ENCODE measurements at regions not wholly inside any gene's neighbourhood (a gene's known extent, or its start where the extent isn't known, plus 50 kb on each side); places are given as distances from the start of the nearest gene placed in this dataset.
A peak's percentile ranks its signal among the peaks of the same experiment; 100 is the strongest.

DNA sequence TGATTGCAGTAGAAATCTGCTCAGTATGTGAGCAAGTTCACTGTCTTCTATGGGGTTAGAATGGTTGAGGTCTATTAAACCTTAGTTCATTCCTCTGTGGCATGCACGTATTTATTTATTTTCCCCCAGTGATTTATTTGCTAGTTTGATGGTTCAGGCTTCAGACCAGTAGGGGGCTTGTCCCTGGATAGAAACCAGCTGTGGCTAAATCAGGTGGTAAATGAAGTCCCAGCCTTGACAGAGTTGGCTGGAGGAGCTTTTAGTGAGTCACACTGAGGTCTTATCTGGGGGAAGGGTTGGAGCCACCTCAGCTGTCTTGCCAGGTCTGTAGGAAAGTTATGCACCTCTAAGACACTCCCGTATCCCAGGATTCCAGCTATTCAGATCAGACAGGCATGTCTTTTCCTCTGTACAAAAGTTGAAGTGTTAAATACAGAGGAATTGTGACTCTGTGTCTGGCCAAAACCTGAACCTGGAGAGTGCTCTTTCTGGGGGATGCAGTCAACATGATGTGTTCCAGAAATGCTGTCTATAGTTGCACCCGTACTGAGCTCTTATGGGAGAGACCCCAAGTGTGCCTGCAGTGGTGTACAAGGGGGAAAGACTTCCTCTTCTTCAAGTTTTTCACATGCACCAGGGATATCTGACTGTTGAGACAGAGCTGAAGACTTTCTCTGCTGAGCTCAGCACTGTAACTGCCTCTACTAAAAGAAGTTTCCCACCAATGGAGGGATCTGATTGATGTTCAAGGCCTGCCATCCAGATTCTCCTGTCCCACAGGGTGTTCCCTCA is 1322.1 kb downstream of the TMEM121 start:
- POLR2A ChIA-PET = interaction anchor here (1.0 kb wide), 1 partner anchor 24 kb away, joined by 6 read pairs; no protein-coding TSS in a partner anchor
- CTCF ChIA-PET (ENCODE audit: low intra/inter-chr PET ratio, low total read pairs) = interaction anchor here (1.2 to 2.2 kb wide), 2 partner anchors 18 to 24 kb away, joined by 4 to 14 read pairs; no protein-coding TSS in a partner anchor
- Histone ChIP-seq H3K36me3 (replicated peaks in 1 of 2; ENCODE audit: control insufficient read depth in 1 of 2, insufficient read depth in 2 of 2, low read length in 2 of 2) (peaks cover 0 to 17% of the 10 kb centered on the region in 2 experiments; a peak in 2 of 5 replicates), H3K4me3 (replicated peaks in 1 of 3; ENCODE audit: insufficient read depth in 1 of 3, low read depth in 2 of 3, low read length in 3 of 3) (peak overlapping the region; percentile 24 to 80 (median 76); a peak in 3 of 6 replicates), H3K4me1 (ENCODE audit: insufficient read depth, low read length) (peaks cover 37% of the 10 kb centered on the region), H3K9ac (ENCODE audit: insufficient read depth, low read depth, low read length) (peak overlapping the region; percentile 18; the same call in 1 of the 2 replicates), H3K9me3 (ENCODE audit: low read length) (no peaks in the 10 kb centered on the region), H2AFZ (ENCODE audit: low read length) (no peak overlapping the region), H4K20me1 (ENCODE audit: insufficient read depth, low read length) (no peaks in the 10 kb centered on the region), H3K27ac (ENCODE audit: extremely low read length, insufficient read depth, low read length) (no peak overlapping the region), H3K27me3 (ENCODE audit: control insufficient read depth in 1 of 2, insufficient read depth in 2 of 2, low read length in 2 of 2) (no peaks in the 10 kb centered on the region), H3K79me2 (ENCODE audit: insufficient read depth, low read length) (peaks cover 63% of the 10 kb centered on the region), H3K4me2 (ENCODE audit: low read depth, low read length) (peak overlapping the region; percentile 96)
- intact Hi-C loops (cut with micrococcal nuclease; ENCODE audit: unreplicated experiment) = no loop called here
- no TSS peak for BruUV-seq (replicated peaks)
- TF ChIP-seq FOSL2 (CRISPR knock-in tag; IDR thresholded peaks at IDR 0.05) (0 out of 2 replicates have a peak, but pooled peaks have one; percentile 31), KLF15 (CRISPR knock-in tag; IDR thresholded peaks at IDR 0.05; ENCODE audit: borderline replicate concordance) (no peak), SAP130 (CRISPR knock-in tag; IDR thresholded peaks at IDR 0.05; ENCODE audit: low read depth) (peak; percentile 43), ZMYM4 (CRISPR knock-in tag; IDR thresholded peaks at IDR 0.05) (no peak), SMC3 (IDR thresholded peaks at IDR 0.05; ENCODE audit: low read length) (peak; percentile 39; the same call in 1 of the 2 replicates), ZNF296 (CRISPR knock-in tag; conservative IDR thresholded peaks at IDR 0.05) (no peak), MZF1 (CRISPR knock-in tag; IDR thresholded peaks at IDR 0.05; ENCODE audit: borderline replicate concordance) (no peak), ZNF672 (CRISPR knock-in tag; IDR thresholded peaks at IDR 0.05) (no peak)
- TF ChIP-seq, protein P1, sequence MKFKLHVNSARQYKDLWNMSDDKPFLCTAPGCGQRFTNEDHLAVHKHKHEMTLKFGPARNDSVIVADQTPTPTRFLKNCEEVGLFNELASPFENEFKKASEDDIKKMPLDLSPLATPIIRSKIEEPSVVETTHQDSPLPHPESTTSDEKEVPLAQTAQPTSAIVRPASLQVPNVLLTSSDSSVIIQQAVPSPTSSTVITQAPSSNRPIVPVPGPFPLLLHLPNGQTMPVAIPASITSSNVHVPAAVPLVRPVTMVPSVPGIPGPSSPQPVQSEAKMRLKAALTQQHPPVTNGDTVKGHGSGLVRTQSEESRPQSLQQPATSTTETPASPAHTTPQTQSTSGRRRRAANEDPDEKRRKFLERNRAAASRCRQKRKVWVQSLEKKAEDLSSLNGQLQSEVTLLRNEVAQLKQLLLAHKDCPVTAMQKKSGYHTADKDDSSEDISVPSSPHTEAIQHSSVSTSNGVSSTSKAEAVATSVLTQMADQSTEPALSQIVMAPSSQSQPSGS (CRISPR knock-in tag; IDR thresholded peaks at IDR 0.05) = no peak
- TF ChIP-seq, protein P2, sequence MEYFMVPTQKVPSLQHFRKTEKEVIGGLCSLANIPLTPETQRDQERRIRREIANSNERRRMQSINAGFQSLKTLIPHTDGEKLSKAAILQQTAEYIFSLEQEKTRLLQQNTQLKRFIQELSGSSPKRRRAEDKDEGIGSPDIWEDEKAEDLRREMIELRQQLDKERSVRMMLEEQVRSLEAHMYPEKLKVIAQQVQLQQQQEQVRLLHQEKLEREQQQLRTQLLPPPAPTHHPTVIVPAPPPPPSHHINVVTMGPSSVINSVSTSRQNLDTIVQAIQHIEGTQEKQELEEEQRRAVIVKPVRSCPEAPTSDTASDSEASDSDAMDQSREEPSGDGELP (IDR thresholded peaks at IDR 0.05; ENCODE audit: borderline replicate concordance, low read depth) = peak; percentile 70; the same call in 1 of the 2 replicates
- TF ChIP-seq, protein P3, sequence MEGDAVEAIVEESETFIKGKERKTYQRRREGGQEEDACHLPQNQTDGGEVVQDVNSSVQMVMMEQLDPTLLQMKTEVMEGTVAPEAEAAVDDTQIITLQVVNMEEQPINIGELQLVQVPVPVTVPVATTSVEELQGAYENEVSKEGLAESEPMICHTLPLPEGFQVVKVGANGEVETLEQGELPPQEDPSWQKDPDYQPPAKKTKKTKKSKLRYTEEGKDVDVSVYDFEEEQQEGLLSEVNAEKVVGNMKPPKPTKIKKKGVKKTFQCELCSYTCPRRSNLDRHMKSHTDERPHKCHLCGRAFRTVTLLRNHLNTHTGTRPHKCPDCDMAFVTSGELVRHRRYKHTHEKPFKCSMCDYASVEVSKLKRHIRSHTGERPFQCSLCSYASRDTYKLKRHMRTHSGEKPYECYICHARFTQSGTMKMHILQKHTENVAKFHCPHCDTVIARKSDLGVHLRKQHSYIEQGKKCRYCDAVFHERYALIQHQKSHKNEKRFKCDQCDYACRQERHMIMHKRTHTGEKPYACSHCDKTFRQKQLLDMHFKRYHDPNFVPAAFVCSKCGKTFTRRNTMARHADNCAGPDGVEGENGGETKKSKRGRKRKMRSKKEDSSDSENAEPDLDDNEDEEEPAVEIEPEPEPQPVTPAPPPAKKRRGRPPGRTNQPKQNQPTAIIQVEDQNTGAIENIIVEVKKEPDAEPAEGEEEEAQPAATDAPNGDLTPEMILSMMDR (CRISPR knock-in tag; IDR thresholded peaks at IDR 0.05) = peak; percentile 53
- TF ChIP-seq, protein P4, sequence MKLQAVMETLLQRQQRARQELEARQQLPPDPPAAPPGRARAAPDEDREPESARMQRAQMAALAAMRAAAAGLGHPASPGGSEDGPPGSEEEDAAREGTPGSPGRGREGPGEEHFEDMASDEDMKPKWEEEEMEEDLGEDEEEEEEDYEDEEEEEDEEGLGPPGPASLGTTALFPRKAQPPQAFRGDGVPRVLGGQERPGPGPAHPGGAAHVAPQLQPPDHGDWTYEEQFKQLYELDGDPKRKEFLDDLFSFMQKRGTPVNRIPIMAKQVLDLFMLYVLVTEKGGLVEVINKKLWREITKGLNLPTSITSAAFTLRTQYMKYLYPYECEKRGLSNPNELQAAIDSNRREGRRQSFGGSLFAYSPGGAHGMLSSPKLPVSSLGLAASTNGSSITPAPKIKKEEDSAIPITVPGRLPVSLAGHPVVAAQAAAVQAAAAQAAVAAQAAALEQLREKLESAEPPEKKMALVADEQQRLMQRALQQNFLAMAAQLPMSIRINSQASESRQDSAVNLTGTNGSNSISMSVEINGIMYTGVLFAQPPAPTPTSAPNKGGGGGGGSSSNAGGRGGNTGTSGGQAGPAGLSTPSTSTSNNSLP (IDR thresholded peaks at IDR 0.05; ENCODE audit: low read depth, low read length) = peak; percentile 57; the same call in 1 of the 2 replicates
- DNase-seq (ENCODE audit: low spot score) (peak; percentile 56), FAIRE-seq (peak; percentile 48), ATAC-seq (no peak)
- in situ Hi-C loops (cut with HindIII; ENCODE audit: extremely low pct_ligation_motif_present, low pct_unique_long_range_greater_than_20kb) = no loop called here
- 78% methylated on average over 2 of the region's 3 CpGs for WGBS (ENCODE audit: low lambda C conversion rate)

Measured in HepG2 (cell line).